Stimulated activated CD8-positive, alpha-beta memory T cell treated with anti-CD3 and anti-CD28 coated beads, Interleukin-15, amount 100 ng/mL, for 4 hours (primary cell): ENCODE measurements at regions not wholly inside any gene's neighbourhood (a gene's known extent, or its start where the extent isn't known, plus 50 kb on each side); places are given as distances from the start of the nearest gene placed in this dataset.
"Not testable (repeated sequence)": the region's sequence is repeated elsewhere in the genome, so short reads cannot be mapped to it uniquely, and the experiment has no call there.

Source experiments
- DNase-seq, 2 donors: peaks; one replicate each; pipeline ENCODE4 v3.0.0-alpha.2; 2020; ENCODE audit warnings: low read depth in 2 of 2

DNA sequence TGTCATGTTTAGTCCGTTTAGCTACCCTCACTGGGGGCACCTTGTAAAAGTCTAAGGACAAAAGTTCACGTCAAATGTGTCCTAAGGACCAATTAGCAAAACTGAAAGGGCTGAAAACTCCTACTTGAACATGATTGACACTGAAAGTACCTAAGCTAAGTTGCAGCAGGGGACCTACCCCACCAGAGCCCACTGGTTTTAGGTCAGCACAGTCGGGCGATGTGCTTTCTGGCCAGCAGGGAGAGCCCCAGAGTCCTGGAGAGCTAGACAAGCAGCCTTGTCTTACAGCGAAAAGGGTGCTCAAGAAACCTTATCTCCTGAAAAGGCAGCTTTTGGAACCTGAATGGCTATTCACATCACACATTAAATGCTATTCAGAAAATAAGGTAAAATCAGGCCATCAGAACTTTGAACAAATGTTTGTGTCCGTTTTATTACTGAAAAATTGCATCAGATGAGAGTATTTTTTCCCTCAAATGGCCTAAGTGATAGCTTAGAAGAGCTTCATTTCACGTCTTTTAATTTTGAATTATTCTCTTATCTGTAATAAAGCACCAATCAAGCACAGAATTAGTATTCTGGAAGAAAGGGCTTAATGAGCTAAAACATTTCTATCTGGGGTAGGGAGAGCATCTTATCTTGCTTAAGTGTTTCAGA is 52.2 kb upstream of the MKI67 start:
- peak in 1 of 2 donors; percentile 16 for DNase-seq

DNA sequence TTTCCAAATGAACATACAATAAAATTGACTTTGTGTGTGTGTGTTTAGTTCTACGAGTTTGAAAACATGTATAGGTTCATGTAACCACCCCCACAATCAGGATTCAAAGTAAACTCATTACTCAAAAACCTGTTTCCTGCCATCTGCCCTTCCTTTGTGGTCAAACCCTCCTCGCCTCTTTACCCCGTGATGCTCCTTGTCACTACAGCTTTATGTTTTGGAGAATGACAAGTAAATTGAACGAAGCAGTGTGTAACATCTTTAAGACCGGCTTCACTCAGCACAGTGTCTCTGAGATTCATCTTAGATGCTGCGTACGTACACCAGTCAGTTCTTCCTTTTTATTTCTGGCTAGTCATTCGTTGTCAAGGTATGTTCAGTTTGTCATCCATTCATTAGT is 54.6 kb upstream of the MKI67 start:
- DNase-seq = peak in 1 of 2 donors; percentile 1

DNA sequence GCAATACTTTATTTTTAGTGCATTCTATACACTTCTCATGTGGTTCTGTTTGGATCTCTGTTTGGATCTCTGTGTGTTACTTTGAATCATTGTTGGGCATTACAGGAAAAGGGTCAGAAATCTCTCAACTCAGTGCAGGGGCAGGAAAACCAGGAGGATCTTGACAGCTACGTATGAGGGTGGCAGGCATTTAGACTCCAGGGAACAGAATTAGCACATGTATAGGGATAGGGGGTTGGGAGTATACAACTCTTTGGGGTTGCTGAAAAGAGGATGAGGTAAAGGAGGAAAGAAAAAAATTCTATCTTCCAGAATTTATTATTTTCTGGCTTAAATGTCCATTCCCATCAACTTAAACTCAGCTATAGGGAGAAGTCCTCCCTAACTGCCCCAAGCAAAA is 59.4 kb upstream of the MKI67 start:
- no peak for DNase-seq

DNA sequence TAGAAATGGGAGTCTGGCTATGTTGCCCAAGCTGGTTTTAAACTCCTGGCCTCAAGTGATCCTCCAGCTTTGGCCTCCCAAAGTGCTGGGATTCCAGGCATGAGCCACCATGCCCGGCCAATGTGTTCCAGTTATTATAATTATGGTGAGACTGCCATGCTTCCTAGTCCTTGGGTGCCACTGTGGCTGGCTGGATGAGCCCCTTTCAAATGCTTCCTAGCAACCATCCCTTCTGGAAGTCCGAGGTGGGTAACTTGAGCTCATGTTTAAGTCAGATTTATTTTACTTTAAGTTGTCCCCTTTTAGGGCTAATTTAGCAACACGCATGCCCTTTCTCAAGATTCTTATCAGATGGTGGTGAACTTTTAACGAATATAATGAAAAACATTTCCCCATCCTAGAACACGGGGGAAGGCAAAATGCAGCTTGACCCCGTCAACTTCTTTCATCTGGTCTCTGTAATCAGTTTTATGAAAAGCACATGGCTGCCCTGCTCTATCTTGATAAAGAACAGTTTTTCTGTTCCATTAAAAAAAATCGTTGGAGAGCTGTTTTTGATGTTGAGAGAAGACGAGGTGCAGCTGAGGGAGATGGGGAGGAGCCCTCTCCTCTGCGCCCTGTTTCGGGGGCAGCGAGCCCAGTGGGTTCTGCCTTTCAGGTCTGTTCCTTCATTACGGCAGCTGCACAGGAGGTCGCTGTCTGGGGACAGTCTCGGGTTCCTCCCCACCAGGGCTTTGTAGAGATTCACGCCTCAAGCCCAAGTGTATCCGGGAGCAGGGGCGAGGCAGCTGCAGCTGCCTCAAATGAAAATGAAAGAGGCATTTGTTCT is 61.0 kb upstream of the MKI67 start:
- peak in 1 of 2 donors; percentile 26 for DNase-seq

DNA sequence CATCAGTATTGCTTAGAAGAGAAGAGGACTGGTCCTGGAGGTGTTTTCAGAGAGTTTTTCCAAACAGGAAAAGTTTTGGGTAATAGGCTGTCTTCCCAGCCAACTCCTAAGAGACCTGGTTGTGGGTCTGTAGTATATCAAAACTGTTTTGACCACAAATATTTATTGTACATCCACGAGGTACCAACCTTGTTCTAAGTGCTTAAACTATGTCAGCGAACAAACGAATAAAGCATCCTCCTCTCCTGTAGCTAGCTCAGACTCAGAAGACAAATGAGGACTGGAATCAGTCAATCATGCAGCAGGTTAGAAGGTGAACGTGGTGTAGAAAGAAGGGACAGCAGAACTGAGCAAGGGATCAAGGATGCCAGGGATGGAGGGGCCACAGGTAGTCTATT is 61.6 kb upstream of the MKI67 start:
- no peak for DNase-seq

DNA sequence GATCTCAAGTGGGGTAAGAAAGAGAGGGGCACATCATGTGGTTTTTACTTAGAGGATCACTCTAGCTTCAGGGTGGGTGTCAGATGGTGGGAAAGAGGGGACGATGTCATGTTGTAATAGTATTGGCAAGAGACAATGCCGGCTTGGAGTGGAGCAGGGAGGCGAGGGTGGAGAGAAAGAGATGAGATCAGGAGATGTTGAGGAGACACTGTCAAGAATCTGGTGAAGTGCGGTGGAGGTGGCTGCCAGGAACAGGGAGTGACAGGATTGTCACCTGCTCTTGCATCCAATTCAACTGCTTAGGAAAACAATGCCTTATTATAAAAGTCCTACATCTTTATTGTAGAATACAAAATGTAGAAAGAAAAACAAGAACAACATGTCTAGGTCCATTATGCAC is 63.0 kb upstream of the MKI67 start:
- DNase-seq = no peak

DNA sequence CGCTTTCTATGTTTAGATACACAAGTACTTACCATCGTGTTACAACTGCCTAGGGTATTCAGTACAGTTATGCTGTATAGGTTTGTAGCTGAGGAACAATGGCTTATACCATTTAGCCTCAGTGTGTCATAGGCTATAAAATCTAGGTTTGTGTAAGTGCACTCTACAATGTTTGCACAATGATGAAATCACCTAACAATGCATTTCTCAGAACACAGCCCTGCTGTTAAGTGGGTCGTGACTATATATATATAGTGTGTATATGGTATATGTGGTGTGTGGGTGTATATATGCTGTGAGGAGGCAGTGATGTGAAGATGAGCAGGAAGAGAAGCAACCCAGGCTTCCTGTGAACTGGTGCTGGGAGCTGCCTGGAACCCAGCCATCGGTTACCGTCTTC is 65.6 kb upstream of the MKI67 start:
- no peak for DNase-seq

DNA sequence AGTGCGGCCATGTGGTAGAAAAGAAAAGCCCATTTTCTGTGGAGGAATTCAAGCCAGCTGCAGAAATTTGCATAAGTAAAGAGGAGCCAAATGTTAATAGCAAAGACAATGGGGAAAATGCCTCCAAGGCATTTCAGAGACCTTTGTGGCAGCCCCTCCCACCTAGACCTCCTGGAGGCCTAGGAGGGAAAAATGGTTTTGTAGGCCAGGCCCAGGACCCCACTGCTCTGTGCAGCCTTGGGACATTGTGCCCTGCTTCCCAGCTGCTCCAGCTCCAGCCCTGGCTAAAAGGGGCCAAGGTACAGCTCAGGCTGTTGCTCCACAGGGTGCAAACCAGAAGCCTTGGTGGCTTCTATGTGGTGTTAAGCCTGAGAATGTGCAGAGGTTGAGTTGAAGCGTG is 75.6 kb upstream of the MKI67 start:
- DNase-seq = not testable (repeated sequence)

DNA sequence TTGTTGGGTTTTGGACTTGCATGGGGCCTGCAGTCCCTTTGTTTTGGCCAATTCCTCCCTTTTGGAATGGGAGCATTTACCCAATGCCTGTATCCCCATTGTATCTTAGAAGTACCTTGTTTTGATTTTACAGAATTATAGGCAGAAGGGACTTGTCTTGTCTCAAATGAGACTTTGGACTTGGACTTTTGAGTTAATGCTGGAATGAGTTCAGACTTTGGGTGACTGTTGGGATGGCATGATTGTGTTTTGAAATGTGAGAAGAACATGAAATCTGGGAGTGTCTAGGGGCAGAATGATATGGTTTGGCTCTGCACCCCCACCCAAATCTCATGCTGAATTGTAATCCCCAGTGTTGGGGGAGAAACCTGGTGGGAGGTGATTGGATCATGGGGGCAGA is 76.8 kb upstream of the MKI67 start:
- no peak for DNase-seq

DNA sequence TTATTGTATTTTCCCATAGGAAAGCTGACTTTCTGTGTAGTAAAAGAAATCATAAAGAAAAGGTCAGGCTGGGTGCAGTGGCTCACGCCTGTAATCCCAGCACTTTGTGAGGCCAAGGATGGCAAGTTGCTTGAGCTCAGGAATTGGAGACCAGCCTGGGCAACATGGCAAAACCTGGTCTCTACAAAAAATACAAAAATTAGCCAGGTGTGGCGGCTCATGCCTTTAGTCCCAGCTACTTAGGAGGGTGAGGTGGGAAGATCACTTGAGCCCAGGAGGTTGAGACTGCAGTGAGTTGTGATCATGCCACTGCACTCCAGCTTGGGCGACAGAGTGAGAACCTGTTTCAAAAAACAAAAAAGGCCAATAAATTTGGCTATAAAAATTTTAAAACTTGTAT is 79.4 kb upstream of the MKI67 start:
- not testable (repeated sequence) for DNase-seq

DNA sequence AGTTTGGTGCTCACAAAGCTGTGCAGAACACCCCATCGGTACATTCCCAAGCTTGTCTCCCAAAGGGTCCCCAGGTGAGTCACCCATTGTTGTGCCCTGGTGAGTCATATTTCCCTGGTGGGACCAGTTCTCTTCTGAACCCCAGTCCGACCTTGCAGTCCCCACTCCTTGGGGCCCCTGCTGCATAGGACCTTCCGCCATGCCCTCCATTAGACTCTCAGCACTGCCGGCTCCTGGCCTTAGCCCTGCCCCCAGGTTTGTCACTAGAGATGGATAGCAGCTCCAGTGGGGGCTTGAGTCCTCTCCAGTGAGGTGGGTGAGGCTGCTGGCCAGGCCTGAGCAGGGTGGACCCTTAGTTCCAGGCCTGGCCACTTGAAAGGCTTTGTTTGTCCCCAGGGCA is 80.5 kb upstream of the MKI67 start:
- no peak for DNase-seq

DNA sequence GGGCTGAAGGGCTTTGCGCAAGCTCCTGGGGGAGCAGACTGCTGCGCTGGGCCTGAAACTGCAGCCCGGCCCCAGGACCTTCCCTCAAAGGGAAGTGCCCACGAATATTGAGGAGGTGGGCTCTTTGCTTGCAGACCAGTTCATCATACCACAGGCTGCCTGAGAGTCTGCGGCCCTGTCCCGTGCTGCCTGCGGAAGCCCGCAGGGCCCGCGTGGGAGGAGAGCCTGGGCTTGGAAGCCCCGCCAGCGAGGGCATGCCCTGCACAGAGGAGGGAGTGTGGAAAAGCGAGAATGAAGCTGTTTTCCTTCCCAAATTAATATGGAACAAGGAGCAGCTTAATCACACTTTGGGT is 83.6 kb upstream of the MKI67 start:
- no peak for DNase-seq

DNA sequence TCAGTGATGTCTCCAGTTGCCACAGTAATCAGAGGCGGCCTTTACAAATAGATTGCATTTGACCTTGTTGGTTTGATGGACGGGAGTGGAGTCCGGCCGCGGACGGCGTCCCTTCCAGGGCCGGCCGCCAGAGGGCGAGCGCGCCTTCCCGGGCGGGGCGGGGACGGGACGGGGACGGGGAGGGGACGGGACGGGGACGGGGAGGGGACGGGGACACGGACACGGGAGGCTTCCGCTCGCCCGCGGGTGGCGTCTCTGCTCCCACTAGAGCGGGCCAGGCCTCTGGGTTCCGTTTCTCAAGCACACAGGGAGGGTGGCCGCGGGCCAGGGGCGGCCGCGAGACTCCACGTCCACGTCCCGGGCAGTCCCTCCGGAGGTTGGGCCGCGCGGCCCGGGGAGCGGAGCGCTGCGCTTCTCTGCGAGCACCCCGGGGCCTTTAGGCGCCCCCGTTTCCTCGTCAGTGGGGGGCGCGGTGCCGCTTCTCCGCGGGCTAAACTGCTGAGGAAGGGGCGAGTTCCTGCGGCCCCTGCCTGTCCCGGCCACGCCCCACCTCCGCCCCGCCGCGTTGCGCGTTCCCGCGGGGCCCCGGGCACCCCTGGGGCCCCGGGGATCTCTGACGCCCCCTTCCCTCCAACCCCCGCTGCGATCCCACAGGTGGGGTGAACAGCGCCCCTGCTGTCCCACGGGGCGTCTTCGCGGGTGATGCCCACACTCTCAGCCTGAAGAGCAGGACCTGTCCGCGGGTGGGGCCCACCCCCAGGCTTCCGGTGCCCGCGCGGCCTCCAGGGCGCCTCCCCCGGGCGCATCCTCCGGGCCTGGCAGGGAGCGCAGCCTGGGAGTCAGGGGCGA is 84.2 kb upstream of the MKI67 start:
- peak; percentile 39 to 56 for DNase-seq

DNA sequence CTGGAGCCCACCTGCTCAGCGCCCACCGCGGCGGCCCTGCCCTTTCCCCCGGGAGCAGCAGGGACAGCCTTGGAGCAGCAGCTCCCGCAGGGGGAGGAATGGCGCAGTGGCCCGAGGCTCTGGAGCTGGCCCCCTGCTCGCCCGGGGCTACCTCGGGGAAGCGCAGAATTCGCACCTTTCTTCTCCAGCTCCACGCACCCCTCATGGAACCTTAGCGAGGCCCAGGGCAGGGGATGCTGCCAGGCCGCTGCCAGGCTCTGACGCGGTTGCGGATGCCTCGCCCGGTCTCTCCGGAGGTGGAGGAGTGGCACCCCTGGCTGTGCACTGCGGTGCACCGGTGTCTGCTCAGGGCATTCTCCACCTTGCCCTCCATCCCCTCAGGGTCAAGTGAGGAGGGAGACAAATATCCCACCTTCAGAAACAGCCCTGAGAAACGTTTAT is 84.9 kb upstream of the MKI67 start:
- no peak for DNase-seq

DNA sequence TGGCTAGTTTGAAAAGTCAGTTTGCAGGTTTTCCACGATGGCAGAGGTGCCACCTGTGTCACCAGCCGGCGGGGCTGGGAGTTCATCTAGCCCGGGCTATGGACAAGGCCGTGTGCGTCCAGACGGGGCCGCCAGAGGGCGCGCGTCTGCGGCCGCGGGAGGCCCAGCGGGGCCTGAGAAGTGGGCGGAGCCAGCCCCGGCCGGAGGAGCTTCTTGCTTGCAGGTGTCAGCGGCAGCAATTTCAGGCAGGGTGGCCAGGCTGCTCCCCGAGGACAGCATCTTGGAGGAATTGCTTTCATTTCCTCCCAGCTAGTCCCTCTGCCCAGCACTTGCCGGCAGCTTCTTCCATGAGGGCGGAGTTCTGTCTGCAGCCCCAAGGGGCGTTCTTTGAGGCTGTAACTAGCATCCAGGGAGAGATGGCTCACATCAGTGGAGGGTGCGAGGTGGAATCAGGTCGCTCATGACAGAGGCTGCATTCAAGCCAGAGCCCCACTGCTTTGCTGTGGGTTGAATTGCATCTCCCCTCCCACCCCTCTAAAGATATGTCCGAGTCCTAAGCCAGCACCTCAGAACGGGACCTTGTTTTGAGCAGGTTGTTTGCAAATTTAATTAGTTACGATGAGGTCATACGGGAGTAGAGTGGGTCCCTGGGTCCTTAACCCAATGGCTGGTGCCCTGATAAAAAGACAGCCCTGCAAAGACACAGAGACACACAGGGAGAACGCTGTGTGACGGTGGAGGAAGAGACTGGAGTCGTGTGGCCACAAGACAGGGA is 85.9 kb upstream of the MKI67 start:
- DNase-seq = peak; percentile 60 to 68

DNA sequence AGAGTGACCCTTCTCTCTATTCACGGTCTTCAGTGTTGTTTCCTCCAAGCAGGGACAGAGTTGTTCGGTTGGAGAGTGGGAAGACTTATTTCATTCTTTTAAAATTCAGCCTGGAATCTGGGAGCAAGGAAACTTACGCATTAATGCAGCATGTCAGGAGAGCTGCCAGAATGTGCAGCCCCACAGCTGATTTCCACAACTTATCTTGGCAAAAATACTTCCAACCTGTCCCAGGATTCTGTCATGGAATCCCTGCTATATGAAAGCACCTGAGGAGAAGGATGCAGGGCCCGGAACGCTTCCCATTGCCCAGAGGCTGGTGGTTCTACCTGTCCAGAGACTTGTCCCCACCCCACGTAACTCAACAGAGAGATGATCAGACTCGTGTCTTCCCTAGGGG is 86.9 kb upstream of the MKI67 start:
- no peak for DNase-seq

DNA sequence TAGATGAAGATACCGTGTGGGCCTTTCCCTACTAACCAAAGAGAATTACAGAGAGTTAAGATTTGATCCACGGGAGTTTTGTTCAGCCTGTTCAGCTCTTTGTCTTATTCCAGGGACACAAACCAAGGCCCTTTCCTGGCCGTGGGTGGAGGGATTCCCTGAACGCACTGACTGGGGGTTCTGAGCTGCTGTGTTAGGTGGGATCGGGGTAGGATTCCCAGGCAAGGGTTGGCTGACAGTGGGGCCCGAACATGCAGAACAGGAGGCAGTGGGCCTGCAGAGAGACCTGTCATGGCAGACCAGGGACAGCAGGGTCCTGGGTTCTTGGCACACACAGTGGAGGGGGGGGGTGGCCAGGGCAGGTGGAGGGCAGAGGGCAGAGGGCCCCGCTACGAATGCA is 89.5 kb upstream of the MKI67 start:
- no peak for DNase-seq

DNA sequence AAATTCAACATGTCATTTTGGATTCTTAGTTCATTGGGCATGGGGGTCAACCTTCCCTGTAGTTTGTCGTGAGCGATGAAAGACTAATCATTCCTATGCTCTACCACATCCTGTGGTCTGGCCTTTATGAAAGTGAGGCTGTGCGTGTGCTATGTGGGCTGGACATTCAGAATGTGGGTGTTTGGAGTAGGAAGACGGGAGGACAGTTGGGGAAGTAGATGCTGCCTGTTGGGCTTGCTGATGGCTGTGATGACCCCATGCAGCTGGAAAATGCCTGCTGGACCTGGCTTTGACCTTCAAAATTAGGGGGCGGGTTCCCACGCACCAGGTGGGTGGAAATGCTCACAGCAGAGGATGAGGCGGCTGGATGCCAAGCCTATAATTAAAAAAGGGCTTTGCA is 90.9 kb upstream of the MKI67 start:
- DNase-seq = no peak

DNA sequence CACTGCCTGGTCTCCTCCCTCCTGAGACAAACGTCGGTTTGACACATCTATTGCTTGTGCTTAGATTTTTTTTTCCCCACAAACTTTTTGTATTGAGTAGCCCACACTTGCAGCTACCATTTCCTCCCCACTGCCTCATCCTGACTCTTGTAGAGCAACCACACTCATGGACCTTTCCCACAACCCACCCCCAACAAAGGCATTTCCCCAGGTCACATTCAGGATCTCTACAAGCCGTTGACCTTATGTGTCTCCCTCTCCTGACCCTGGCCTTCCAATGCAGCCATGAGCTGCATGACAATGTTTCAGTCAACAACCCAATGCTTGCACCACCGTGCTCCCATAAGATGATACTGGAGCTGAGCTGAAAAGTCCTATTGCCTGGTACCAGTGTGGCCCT is 91.9 kb upstream of the MKI67 start:
- no peak for DNase-seq

DNA sequence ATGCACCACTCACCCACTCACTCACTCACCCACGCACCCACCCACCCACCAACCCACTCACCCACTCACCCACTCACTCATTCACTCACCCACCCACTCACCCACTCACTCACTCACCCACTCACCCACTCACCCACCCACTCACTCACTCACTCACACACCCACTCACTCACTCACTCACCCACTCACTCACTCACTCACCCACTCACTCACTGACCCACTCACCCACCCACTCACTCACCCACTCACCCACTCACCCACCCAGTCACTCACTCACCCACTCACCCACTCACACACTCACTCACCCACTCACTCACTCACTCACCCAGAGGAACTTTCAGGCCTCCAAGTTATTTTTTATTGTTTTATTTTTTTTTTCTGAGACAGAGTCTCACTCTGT is 93.1 kb upstream of the MKI67 start:
- DNase-seq = no peak

DNA sequence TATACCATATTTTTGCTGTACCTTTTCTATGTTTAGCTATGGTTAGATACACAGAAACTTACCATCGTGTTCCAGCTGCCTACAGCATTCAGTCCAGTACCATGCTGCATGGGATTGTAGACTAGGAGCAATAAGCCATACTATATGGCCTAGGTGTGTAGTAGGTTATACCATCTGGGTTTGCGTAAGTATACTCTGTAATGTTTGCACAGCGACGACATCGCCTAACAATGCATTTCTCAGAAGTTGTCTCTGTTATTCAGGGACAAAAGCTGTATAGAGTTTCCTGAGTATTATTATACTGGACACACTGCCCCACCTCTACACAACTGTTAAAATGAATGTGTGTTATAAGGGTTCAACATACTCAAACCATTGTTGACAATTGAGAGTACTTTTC is 93.8 kb upstream of the MKI67 start:
- no peak for DNase-seq

DNA sequence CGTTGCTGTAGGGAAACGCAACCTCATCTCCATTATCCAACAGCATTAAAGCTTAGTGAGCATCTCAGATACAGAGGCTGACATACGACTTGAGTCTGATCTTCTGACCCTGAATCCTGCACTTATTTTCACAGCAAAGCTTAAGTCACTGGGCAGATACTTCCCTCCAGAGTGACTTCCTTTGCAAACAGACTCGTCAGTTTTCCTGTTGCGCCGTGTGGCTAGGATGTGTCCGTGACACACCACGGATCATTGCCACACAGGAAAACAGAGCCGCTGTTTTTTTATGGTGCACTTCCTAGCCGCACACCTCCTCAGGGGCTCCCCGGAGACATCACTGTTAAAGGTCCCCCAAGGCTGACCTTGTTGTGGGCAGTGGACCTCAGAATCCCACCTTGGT is 94.9 kb upstream of the MKI67 start:
- no peak for DNase-seq
